ENCODE measurements at regions not wholly inside any gene's neighbourhood (a gene's known extent, or its start where the extent isn't known, plus 50 kb on each side); places are given as distances from the start of the nearest gene placed in this dataset.

- TF ChIP-seq CTCF (IDR thresholded peaks at IDR 0.05; ENCODE audit: low read depth, low read length, poor library complexity, severe bottlenecking) (no peak), EZH2phosphoT487 (IDR thresholded peaks at IDR 0.05; ENCODE audit: borderline replicate concordance, low read length) (no peak)
These were observed 77.1 kb upstream of the PRR5 start for GRCh38 chr22:44624689-44625420.

Measured in DOHH2 (cell line).